NCI-H526 (cell line): ENCODE measurements at regions not wholly inside any gene's neighbourhood (a gene's known extent, or its start where the extent isn't known, plus 50 kb on each side); places are given as distances from the start of the nearest gene placed in this dataset.

ENCODE experiments used
- DNase-seq, 2 experiments: peaks; one replicate each; lab custom pipeline; 2025; lab: John Stamatoyannopoulos, UW

GRCh38 chr22:49623176-49623575 is 204.5 kb downstream of the BRD1 start:
- no peak for DNase-seq

GRCh38 chr22:49622241-49623105 is 205.2 kb downstream of the BRD1 start:
- no peak for DNase-seq

- no peak for DNase-seq
These were observed 206.0 kb downstream of the BRD1 start for GRCh38 chr22:49621601-49622210.

- DNase-seq = no peak
These were observed 207.0 kb downstream of the BRD1 start for GRCh38 chr22:49620666-49621065.

- no peak for DNase-seq
These were observed 207.6 kb downstream of the BRD1 start for GRCh38 chr22:49620003-49620556.

GRCh38 chr22:49619301-49619700 is 208.4 kb downstream of the BRD1 start:
- DNase-seq = no peak

GRCh38 chr22:49618677-49618953 is 209.1 kb downstream of the BRD1 start:
- no peak for DNase-seq

- DNase-seq = no peak
These were observed 209.6 kb downstream of the BRD1 start for GRCh38 chr22:49617866-49618676.

- DNase-seq = no peak
These were observed 210.4 kb downstream of the BRD1 start for GRCh38 chr22:49617264-49617663.

GRCh38 chr22:49616356-49617231 is 211.1 kb downstream of the BRD1 start:
- DNase-seq = peak in 1 of 2 experiments; percentile 19

GRCh38 chr22:49614966-49615965 is 212.4 kb downstream of the BRD1 start:
- no peak for DNase-seq

- no peak for DNase-seq
These were observed 214.0 kb downstream of the BRD1 start for GRCh38 chr22:49613511-49614270.

- no peak for DNase-seq
These were observed 214.6 kb downstream of the BRD1 start for GRCh38 chr22:49613108-49613507.

GRCh38 chr22:49609207-49609876 is 218.3 kb downstream of the BRD1 start:
- no peak for DNase-seq

GRCh38 chr22:49608660-49609059 is 219.0 kb downstream of the BRD1 start:
- DNase-seq = no peak

GRCh38 chr22:49608228-49608627 is 219.4 kb downstream of the BRD1 start:
- DNase-seq = no peak

- DNase-seq = no peak
These were observed 219.9 kb downstream of the BRD1 start for GRCh38 chr22:49607821-49608220.

GRCh38 chr22:49606562-49607290 is 220.9 kb downstream of the BRD1 start:
- no peak for DNase-seq
